ENCODE measurements at regions not wholly inside any gene's neighbourhood (a gene's known extent, or its start where the extent isn't known, plus 50 kb on each side); places are given as distances from the start of the nearest gene placed in this dataset.

GRCh38 chr15:39381517-39381916 is 199.4 kb upstream of the THBS1 start:
- DNase-seq (ENCODE audit: low read depth), result no peak
- no peak for TF ChIP-seq CTCF (IDR thresholded peaks at IDR 0.05; ENCODE audit: low read depth, low read length, missing control alignments)
- H3K4me3 ChIP-seq (ENCODE audit: low read depth, low read length), result no peak overlapping the region

- TF ChIP-seq CTCF (IDR thresholded peaks at IDR 0.05; ENCODE audit: low read depth, low read length, missing control alignments), result no peak
- no peak for DNase-seq (ENCODE audit: low read depth)
These were observed 192.8 kb upstream of the THBS1 start for GRCh38 chr15:39388118-39388517.

GRCh38 chr15:39391230-39391629 is 189.6 kb upstream of the THBS1 start:
- no peak overlapping the region for H3K4me3 ChIP-seq (ENCODE audit: low read depth, low read length)
- no peak for DNase-seq (ENCODE audit: low read depth)
- TF ChIP-seq CTCF (IDR thresholded peaks at IDR 0.05; ENCODE audit: low read depth, low read length, missing control alignments), result no peak

More at GRCh38 chr15:39388118-39388517, 192.8 kb upstream of the THBS1 start:
- H3K4me3 ChIP-seq (ENCODE audit: low read depth, low read length), result no peak overlapping the region

GRCh38 chr15:39392469-39393047 is 188.3 kb upstream of the THBS1 start:
- no peak overlapping the region for H3K4me3 ChIP-seq (ENCODE audit: low read depth, low read length)
- no peak for DNase-seq (ENCODE audit: low read depth)
- no peak for TF ChIP-seq CTCF (IDR thresholded peaks at IDR 0.05; ENCODE audit: low read depth, low read length, missing control alignments)

GRCh38 chr15:39393575-39394335 is 187.1 kb upstream of the THBS1 start:
- no peak for TF ChIP-seq CTCF (IDR thresholded peaks at IDR 0.05; ENCODE audit: low read depth, low read length, missing control alignments)
- no peak overlapping the region for H3K4me3 ChIP-seq (ENCODE audit: low read depth, low read length)
- DNase-seq (ENCODE audit: low read depth), result no peak

- TF ChIP-seq CTCF (IDR thresholded peaks at IDR 0.05; ENCODE audit: low read depth, low read length, missing control alignments), result no peak
- no peak overlapping the region for H3K4me3 ChIP-seq (ENCODE audit: low read depth, low read length)
- no peak for DNase-seq (ENCODE audit: low read depth)
These were observed 186.4 kb upstream of the THBS1 start for GRCh38 chr15:39394496-39394895.
